Neutrophil (primary cell): ENCODE measurements at regions not wholly inside any gene's neighbourhood (a gene's known extent, or its start where the extent isn't known, plus 50 kb on each side); places are given as distances from the start of the nearest gene placed in this dataset.
"Not testable (repeated sequence)": the region's sequence is repeated elsewhere in the genome, so short reads cannot be mapped to it uniquely, and the experiment has no call there.

ENCODE experiments used
- H3K27ac ChIP-seq: fragments of 200-600 bp; sonication (generic); 2 replicates; pipeline ENCODE4 v1.5.1; 2016; ENCODE audit warnings: mild to moderate bottlenecking, moderate library complexity
- H3K27me3 ChIP-seq: fragments of 200-600 bp; sonication (generic); 2 replicates; pipeline ENCODE4 v1.6.0; 2016; ENCODE audit warnings: mild to moderate bottlenecking
- H3K36me3 ChIP-seq: fragments of 200-600 bp; sonication (generic); 2 replicates; pipeline ENCODE4 v1.5.1; 2017
- H3K4me1 ChIP-seq, 2 experiments: fragments of 200-600 bp in 1 of 2; sonication (generic) in 1 of 2; 1 replicate in 1 of 2; 2 replicates in 1 of 2; pipeline versions ENCODE4 v1.5.1 to v1.6.1; 2013 to 2016; ENCODE audit warnings: low read depth in 1 of 2, low read length in 1 of 2, mild to moderate bottlenecking in 1 of 2, moderate library complexity in 1 of 2; ENCODE audit not compliant: control insufficient read depth in 1 of 2, insufficient read depth in 1 of 2
- H3K4me3 ChIP-seq, 2 experiments: fragments of 200-600 bp in 1 of 2; sonication (generic) in 1 of 2; 1 replicate in 1 of 2; 2 replicates in 1 of 2; pipeline ENCODE4 v1.5.1; 2013 to 2016; ENCODE audit warnings: low read depth in 1 of 2, low read length in 1 of 2, mild to moderate bottlenecking in 1 of 2, moderate library complexity in 1 of 2
- H3K9me3 ChIP-seq: fragments of 200-600 bp; sonication (generic); 2 replicates; pipeline ENCODE4 v1.5.1; 2016
- TF ChIP-seq, protein P1 (sequence below): fragments of 200-600 bp; sonication (generic); IDR thresholded peaks from 2 replicates; pipeline ENCODE4 v1.5.1; 2016; ENCODE audit warnings: antibody characterized with exemption

DNA sequence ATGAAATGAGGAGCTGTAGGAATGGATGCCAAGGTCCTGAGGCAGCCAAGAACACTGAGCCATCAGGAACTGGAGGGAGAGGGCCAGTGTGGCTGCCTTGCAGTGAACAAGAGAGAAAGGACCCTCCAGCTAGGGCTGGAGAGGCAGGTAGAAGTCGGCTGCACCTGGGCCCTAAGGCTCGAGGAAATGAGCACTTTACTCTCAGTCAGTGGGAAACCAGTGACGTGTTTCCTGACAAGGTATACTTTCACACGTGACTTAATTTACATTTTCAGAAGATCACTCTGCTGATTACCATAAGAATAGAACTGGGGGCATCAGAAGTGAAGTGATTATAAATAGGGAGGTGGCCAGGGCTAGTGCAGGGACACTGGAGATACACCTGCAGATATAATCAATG, 115.2 kb downstream of the C17orf67 start:
- Histone ChIP-seq H3K27me3 (no peaks in the 10 kb centered on the region), H3K4me3 (no peak overlapping the region), H3K9me3 (no peaks in the 10 kb centered on the region), H3K4me1 (peaks cover 9 to 12% of the 10 kb centered on the region in 2 experiments), H3K27ac (no peak overlapping the region), H3K36me3 (no peaks in the 10 kb centered on the region)
- TF ChIP-seq, protein P1, sequence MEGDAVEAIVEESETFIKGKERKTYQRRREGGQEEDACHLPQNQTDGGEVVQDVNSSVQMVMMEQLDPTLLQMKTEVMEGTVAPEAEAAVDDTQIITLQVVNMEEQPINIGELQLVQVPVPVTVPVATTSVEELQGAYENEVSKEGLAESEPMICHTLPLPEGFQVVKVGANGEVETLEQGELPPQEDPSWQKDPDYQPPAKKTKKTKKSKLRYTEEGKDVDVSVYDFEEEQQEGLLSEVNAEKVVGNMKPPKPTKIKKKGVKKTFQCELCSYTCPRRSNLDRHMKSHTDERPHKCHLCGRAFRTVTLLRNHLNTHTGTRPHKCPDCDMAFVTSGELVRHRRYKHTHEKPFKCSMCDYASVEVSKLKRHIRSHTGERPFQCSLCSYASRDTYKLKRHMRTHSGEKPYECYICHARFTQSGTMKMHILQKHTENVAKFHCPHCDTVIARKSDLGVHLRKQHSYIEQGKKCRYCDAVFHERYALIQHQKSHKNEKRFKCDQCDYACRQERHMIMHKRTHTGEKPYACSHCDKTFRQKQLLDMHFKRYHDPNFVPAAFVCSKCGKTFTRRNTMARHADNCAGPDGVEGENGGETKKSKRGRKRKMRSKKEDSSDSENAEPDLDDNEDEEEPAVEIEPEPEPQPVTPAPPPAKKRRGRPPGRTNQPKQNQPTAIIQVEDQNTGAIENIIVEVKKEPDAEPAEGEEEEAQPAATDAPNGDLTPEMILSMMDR: no peak

DNA sequence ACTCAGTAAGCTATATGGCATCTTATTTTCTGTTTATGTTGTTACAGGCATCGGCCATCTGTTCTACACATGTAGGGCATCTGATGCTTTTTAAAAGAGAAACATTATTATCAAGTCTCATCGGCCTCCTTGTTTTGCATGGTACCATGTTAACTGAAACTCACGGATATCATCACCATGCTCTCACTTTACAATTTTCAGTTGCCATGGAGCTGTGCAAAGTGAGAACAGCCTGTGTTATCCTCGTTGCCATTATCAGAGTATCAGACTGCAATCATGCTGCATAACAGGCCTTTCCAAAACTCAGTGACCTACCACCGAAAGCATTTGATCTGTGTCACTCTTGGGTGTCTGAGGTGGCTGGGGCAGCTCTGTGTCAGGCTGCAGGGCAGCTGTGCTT, 110.3 kb downstream of the C17orf67 start:
- H3K4me3 ChIP-seq: no peak overlapping the region
- no peaks in the 10 kb centered on the region for H3K36me3 ChIP-seq
- H3K27me3 ChIP-seq: no peaks in the 10 kb centered on the region
- no peaks in the 10 kb centered on the region for H3K9me3 ChIP-seq
- TF ChIP-seq, protein P1: no peak
- H3K27ac ChIP-seq: no peak overlapping the region
- no peaks in the 10 kb centered on the region for H3K4me1 ChIP-seq

DNA sequence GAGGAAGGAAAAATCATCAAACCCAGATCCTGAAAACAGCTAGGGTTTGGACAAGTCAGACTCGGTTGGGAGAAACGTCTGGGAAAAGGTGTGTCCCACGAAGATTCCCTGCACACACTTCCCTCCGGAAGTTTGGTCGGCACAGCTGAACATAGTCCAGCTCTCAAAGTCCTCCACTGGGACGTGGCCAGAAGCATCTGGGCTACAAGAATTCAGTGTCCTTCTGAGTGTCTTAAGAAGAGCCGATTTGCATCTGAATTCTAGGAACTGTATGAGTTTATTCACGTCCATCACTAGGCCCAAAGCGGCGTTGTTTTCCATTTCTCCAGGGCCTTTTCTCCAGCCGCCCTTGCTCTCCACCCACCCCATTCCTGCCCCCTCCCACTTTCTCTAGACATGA, 109.1 kb downstream of the C17orf67 start:
- TF ChIP-seq, protein P1: no peak
- Histone ChIP-seq H3K4me3 (no peak overlapping the region), H3K27me3 (no peaks in the 10 kb centered on the region), H3K27ac (no peak overlapping the region), H3K36me3 (no peaks in the 10 kb centered on the region), H3K9me3 (no peaks in the 10 kb centered on the region), H3K4me1 (no peaks in the 10 kb centered on the region)

- no peak overlapping the region for H3K4me3 ChIP-seq
- H3K27me3 ChIP-seq: no peaks in the 10 kb centered on the region
- no peak overlapping the region for H3K27ac ChIP-seq
- H3K36me3 ChIP-seq: no peaks in the 10 kb centered on the region
- no peaks in the 10 kb centered on the region for H3K9me3 ChIP-seq
- TF ChIP-seq, protein P1: no peak
- no peaks in the 10 kb centered on the region for H3K4me1 ChIP-seq
Measured at GRCh38 chr17:56725144-56725543, 108.6 kb downstream of the C17orf67 start.

DNA sequence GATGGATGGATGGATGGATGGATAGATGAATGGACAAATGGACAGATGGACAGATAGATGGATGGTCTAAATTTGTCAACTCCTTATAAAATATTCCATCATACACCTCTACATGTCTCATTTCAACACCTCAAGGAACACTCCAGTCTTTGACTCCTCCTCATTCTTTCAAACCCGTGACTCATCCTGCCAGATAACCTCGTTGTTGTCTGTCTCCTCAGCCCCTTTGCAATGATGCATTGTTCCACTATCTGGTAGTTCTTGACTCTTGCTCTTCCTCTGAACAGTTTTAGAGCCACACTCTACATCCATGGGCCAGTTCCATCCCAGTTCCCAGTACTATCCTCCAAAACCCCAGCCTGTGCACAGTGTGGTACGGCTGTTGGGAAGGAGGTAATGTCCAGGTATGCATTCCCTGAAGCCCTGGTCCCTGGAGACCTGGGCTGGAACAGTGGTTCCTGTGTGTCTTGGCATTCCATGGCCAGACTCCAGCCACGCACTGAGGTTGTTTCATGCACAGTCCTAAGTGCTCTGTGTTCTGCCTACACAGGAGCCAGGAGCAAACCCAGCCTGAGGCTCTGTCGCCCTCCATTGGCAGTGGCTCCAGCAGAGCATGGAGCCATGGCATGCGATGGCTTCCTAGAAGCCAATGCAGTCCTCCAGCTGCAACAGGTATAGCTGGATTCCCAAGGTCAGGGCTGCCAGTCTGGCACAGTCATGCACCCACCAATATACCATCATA, 105.7 kb downstream of the C17orf67 start:
- Histone ChIP-seq H3K4me1 (no peaks in the 10 kb centered on the region), H3K36me3 (no peaks in the 10 kb centered on the region), H3K27me3 (no peaks in the 10 kb centered on the region), H3K27ac (no peak overlapping the region), H3K9me3 (no peaks in the 10 kb centered on the region), H3K4me3 (no peak overlapping the region)
- TF ChIP-seq, protein P1: no peak

DNA sequence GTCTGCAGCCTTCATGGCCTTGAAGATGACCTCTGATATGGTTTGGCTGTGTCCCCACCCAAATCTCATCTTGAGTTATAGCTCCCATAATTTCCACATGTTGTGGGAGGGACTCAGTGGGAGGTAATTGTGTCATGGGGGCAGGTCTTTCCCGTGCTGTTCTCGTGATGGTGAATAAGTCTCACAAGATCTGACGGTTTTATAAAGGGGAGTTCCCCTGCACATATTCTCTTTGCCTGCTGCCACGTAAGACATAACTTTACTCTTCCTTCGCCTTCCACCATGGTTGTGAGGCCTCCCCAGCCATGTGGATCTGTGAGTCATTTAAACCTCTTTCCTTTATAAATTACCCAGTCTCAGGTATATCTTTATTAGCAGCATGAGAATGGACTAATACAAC, 102.6 kb downstream of the C17orf67 start:
- H3K4me3 ChIP-seq, H3K4me1 ChIP-seq, H3K9me3 ChIP-seq, H3K36me3 ChIP-seq, H3K27ac ChIP-seq, H3K27me3 ChIP-seq: not testable (repeated sequence)
